DMS53 (cell line): ENCODE measurements at regions not wholly inside any gene's neighbourhood (a gene's known extent, or its start where the extent isn't known, plus 50 kb on each side); places are given as distances from the start of the nearest gene placed in this dataset.

Source experiments
- DNase-seq: peaks from one replicate; lab custom pipeline; 2025; lab: John Stamatoyannopoulos, UW

- no peak for DNase-seq
These were observed 187.7 kb downstream of the TRIM27 start for GRCh38 chr6:28736121-28736520.

GRCh38 chr6:28737750-28738395, 185.9 kb downstream of the TRIM27 start:
- no peak for DNase-seq

GRCh38 chr6:28738396-28738765, 185.4 kb downstream of the TRIM27 start:
- DNase-seq = no peak

GRCh38 chr6:28741363-28741762, 182.4 kb downstream of the TRIM27 start:
- DNase-seq = no peak

GRCh38 chr6:28742668-28743270, 181.0 kb downstream of the TRIM27 start:
- peak; percentile 28 for DNase-seq

GRCh38 chr6:28743271-28743789, 180.5 kb downstream of the TRIM27 start:
- DNase-seq = no peak

GRCh38 chr6:28747083-28747630, 176.6 kb downstream of the TRIM27 start:
- DNase-seq = no peak

- DNase-seq = peak; percentile 29
These were observed 176.1 kb downstream of the TRIM27 start for GRCh38 chr6:28747631-28748157.

GRCh38 chr6:28748192-28748591, 175.6 kb downstream of the TRIM27 start:
- no peak for DNase-seq

- DNase-seq = no peak
These were observed 172.8 kb downstream of the TRIM27 start for GRCh38 chr6:28750926-28751458.

- DNase-seq = no peak
These were observed 172.3 kb downstream of the TRIM27 start for GRCh38 chr6:28751514-28751913.

GRCh38 chr6:28751963-28752350, 171.8 kb downstream of the TRIM27 start:
- no peak for DNase-seq

- no peak for DNase-seq
These were observed 166.2 kb downstream of the TRIM27 start for GRCh38 chr6:28757429-28758045.

GRCh38 chr6:28758046-28758817, 165.6 kb downstream of the TRIM27 start:
- peak; percentile 8 for DNase-seq

- DNase-seq = no peak
These were observed 165.0 kb downstream of the TRIM27 start for GRCh38 chr6:28758818-28759235.

GRCh38 chr6:28764014-28764723, 159.6 kb downstream of the TRIM27 start:
- DNase-seq = no peak

GRCh38 chr6:28764761-28765282, 159.0 kb downstream of the TRIM27 start:
- no peak for DNase-seq

GRCh38 chr6:28765978-28766351, 157.8 kb downstream of the TRIM27 start:
- no peak for DNase-seq

GRCh38 chr6:28766426-28766825, 157.4 kb downstream of the TRIM27 start:
- DNase-seq = no peak

GRCh38 chr6:28767133-28767532, 156.7 kb downstream of the TRIM27 start:
- no peak for DNase-seq

- DNase-seq = no peak
These were observed 156.1 kb downstream of the TRIM27 start for GRCh38 chr6:28767691-28768090.
